IPS DF 6.9 (cell line): ENCODE measurements at regions not wholly inside any gene's neighbourhood (a gene's known extent, or its start where the extent isn't known, plus 50 kb on each side); places are given as distances from the start of the nearest gene placed in this dataset.

ENCODE experiments used
- DNase-seq: peaks from one replicate; pipeline ENCODE4 v3.0.0-alpha.2; 2013; ENCODE audit warnings: low read depth, low spot score
- H3K27ac ChIP-seq: one replicate; pipeline ENCODE4 v1.5.1; 2013; ENCODE audit warnings: low read length, control low read depth
- H3K27me3 ChIP-seq: 2 replicates; pipeline ENCODE4 v1.6.1; 2013; ENCODE audit warnings: mild to moderate bottlenecking, low read length; ENCODE audit not compliant: control insufficient read depth, insufficient read depth
- H3K36me3 ChIP-seq: 2 replicates; pipeline ENCODE4 v1.6.1; 2013; ENCODE audit warnings: low read length; ENCODE audit not compliant: control insufficient read depth, insufficient read depth
- H3K4me1 ChIP-seq: 2 replicates; pipeline ENCODE4 v1.6.1; 2013; ENCODE audit warnings: low read length; ENCODE audit not compliant: control insufficient read depth, insufficient read depth
- H3K4me3 ChIP-seq: 2 replicates; pipeline ENCODE4 v1.5.1; 2013; ENCODE audit warnings: mild to moderate bottlenecking, low read length
- H3K9me3 ChIP-seq: 2 replicates; pipeline ENCODE4 v1.6.1; 2013; ENCODE audit warnings: low read length, inconsistent platforms; ENCODE audit not compliant: control insufficient read depth, insufficient read depth
- WGBS: extraction: QIAGEN DNeasy Blood & Tissue Kit; methylation state at CpG from one replicate; pipeline ENCODE4 v1.1.7; 2013; ENCODE audit warnings: mixed read lengths, missing lambda C conversion rate; ENCODE audit not compliant: insufficient read length, insufficient coverage; 5-methylcytosine and 5-hydroxymethylcytosine counted together

- Histone ChIP-seq H3K36me3 (no peaks in the 10 kb centered on the region), H3K4me1 (peaks cover 1% of the 10 kb centered on the region; the same call in 1 of the 2 replicates), H3K9me3 (no peaks in the 10 kb centered on the region; the same call in 1 of the 2 replicates), H3K27me3 (no peaks in the 10 kb centered on the region), H3K4me3 (no peak overlapping the region), H3K27ac (no peak overlapping the region)
- DNase-seq: no peak
- no CpG with 5 or more reads among the region's 2 CpGs for WGBS
These were observed 88.6 kb upstream of the LMO4 start for GRCh38 chr1:87239997-87240605.

DNA sequence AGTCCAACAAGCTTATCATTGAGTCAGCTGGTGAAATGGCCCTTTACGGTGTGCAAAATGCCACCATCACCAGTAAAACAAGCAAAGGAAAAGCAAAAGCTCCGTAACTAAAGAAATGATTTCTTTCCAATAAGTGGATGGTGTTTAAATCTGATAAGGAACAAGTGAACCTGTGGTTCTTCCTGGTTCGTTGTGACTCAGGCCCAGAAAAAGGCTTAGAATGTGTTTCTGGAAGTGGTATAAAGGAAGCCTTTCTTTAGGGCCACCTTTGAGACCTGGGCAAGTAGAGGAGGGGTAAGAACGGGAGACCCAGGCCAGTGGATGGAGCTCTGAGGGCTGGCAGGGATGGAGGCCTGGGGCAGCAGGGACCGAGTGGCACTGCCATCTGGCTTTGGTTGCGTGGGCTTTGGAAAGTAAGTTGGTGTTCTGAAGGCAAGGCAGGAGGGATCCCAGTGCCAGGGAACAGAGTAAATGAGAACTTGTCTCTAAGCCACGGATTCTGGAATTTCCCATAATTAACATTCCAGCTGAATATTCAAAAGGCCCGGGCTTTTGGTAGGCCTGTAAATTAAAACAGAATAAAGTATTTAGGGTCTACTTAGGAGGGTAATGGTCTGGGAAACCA is 87.9 kb upstream of the LMO4 start:
- Histone ChIP-seq H3K27me3 (no peaks in the 10 kb centered on the region), H3K4me1 (peaks cover 1% of the 10 kb centered on the region; the same call in 1 of the 2 replicates), H3K36me3 (no peaks in the 10 kb centered on the region), H3K9me3 (no peaks in the 10 kb centered on the region; the same call in 1 of the 2 replicates), H3K4me3 (no peak overlapping the region), H3K27ac (no peak overlapping the region)
- no CpG with 5 or more reads among the region's 8 CpGs for WGBS
- DNase-seq: no peak

- no peaks in the 10 kb centered on the region for H3K27me3 ChIP-seq
- no peak overlapping the region for H3K27ac ChIP-seq
- peaks cover 1% of the 10 kb centered on the region; the same call in 1 of the 2 replicates for H3K4me1 ChIP-seq
- no CpG with 5 or more reads among the region's 6 CpGs for whole genome bisulfite sequencing
- H3K4me3 ChIP-seq: no peak overlapping the region
- H3K36me3 ChIP-seq: no peaks in the 10 kb centered on the region
- no peak for DNase-seq
- no peaks in the 10 kb centered on the region; the same call in 1 of the 2 replicates for H3K9me3 ChIP-seq
These were observed 86.1 kb upstream of the LMO4 start for GRCh38 chr1:87242445-87243185.

GRCh38 chr1:87243573-87243972 is 85.1 kb upstream of the LMO4 start:
- no CpG with 5 or more reads among the region's 1 CpG for WGBS

DNA sequence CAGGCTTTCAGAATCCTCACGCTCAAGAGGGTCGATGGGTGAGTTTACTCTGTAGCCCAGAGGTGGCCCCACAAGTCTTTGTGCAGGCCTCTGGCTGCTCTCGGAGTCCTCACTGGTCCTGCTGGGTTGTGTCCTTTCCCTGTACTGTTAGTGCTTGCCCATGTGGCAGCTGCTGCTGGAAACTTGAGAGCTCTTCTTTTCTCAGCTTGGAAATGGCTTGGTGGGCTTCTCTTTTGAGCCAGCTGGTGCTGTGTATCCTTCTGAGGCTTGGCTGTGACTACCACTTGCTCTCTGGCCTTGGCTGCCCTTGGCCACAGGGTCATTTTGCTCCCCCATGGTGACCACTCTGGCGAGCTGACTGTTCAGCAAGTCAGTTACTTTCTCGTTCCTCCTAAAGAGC is 82.2 kb upstream of the LMO4 start:
- no peaks in the 10 kb centered on the region for H3K27me3 ChIP-seq
- H3K9me3 ChIP-seq: no peaks in the 10 kb centered on the region; the same call in 1 of the 2 replicates
- no peaks in the 10 kb centered on the region for H3K4me1 ChIP-seq
- H3K36me3 ChIP-seq: no peaks in the 10 kb centered on the region
- no peak overlapping the region for H3K27ac ChIP-seq
- no peak overlapping the region for H3K4me3 ChIP-seq
- no CpG with 5 or more reads among the region's 5 CpGs for WGBS
- DNase-seq: no peak

More at GRCh38 chr1:87243573-87243972, 85.1 kb upstream of the LMO4 start:
- no peaks in the 10 kb centered on the region for H3K36me3 ChIP-seq
- H3K27ac ChIP-seq: no peak overlapping the region
- peaks cover 1% of the 10 kb centered on the region; the same call in 1 of the 2 replicates for H3K4me1 ChIP-seq
- no peak for DNase-seq
- no peaks in the 10 kb centered on the region; the same call in 1 of the 2 replicates for H3K9me3 ChIP-seq
- no peak overlapping the region for H3K4me3 ChIP-seq
- no peaks in the 10 kb centered on the region for H3K27me3 ChIP-seq

- Histone ChIP-seq H3K27ac (no peak overlapping the region), H3K36me3 (no peaks in the 10 kb centered on the region), H3K27me3 (no peaks in the 10 kb centered on the region), H3K4me3 (no peak overlapping the region), H3K9me3 (no peaks in the 10 kb centered on the region), H3K4me1 (no peaks in the 10 kb centered on the region)
- WGBS: no CpG with 5 or more reads among the region's 2 CpGs
- DNase-seq: no peak
These were observed 78.9 kb upstream of the LMO4 start for GRCh38 chr1:87249803-87250202.

DNA sequence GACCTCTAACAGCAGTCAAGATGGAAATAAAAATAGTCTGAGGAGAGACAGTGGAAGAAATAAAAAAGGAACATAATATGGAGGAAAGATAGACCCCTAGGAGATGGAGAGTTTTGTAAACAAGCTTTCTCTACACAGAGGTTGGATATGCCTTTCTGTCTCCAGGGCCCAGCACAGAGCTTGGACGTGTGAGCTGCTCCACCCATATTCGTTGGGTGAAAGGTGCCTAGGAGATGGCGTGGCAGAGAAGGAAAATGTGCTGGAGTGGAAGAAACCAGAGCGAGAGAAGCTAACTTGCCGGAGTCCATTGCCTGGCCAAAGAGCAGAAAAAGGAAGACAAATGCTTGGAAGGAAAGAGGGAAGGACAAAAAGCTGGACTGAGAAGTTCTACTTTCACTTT is 78.3 kb upstream of the LMO4 start:
- Histone ChIP-seq H3K36me3 (no peaks in the 10 kb centered on the region), H3K4me3 (no peak overlapping the region), H3K4me1 (no peaks in the 10 kb centered on the region), H3K27me3 (no peaks in the 10 kb centered on the region), H3K27ac (no peak overlapping the region), H3K9me3 (no peaks in the 10 kb centered on the region)
- no CpG with 5 or more reads among the region's 5 CpGs for WGBS
- no peak for DNase-seq

DNA sequence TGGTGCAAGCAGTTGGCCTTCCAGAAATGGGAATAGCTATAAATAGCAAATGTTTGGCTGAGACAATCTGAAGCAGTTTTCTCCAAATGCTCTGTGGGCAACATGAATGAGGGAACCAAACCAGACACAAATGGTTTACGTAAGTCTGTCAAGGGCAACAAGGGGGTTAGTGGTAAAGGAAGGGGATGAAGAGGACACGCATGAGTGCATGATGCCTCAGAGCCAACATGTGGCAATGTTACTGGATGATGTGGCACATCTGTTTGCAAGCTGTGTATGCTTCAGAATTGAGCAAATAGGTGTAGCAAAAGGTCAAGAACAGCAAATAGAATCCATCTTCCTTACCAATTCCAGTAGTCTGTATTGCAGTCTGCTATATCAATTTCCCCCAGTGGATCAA is 76.3 kb upstream of the LMO4 start:
- Histone ChIP-seq H3K27me3 (no peaks in the 10 kb centered on the region), H3K27ac (no peak overlapping the region), H3K36me3 (no peaks in the 10 kb centered on the region), H3K4me1 (no peaks in the 10 kb centered on the region), H3K9me3 (no peaks in the 10 kb centered on the region), H3K4me3 (no peak overlapping the region)
- no peak for DNase-seq
- no CpG with 5 or more reads among the region's 2 CpGs for WGBS

- Histone ChIP-seq H3K27me3 (no peaks in the 10 kb centered on the region), H3K4me1 (no peaks in the 10 kb centered on the region)
- no CpG with 5 or more reads among the region's 3 CpGs for WGBS
These were observed 66.0 kb upstream of the LMO4 start for GRCh38 chr1:87262688-87263087.

DNA sequence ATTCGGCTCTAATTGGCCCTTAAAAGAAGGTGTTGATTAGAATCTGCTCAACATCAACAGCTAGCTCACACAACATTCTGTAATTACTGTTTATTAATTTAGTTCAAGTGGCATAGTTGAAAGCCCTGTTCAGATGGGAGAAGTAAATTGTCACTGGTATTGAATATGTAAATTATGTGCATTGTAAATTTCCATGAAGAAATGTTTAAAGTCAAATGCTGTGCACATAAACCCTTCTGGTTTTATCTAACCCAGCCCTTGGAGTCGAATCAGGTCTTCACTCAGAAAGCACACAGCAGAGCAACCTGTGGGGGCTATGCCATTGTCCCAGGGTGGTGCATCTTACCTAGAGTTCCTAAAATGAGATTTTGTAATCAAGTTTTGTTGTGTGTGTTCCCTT is 65.4 kb upstream of the LMO4 start:
- Histone ChIP-seq H3K27me3 (no peaks in the 10 kb centered on the region), H3K9me3 (no peaks in the 10 kb centered on the region), H3K4me3 (no peak overlapping the region), H3K27ac (no peak overlapping the region), H3K4me1 (no peaks in the 10 kb centered on the region), H3K36me3 (no peaks in the 10 kb centered on the region)
- no CpG with 5 or more reads among the region's 2 CpGs for WGBS
- DNase-seq: no peak

More at GRCh38 chr1:87262688-87263087, 66.0 kb upstream of the LMO4 start:
- H3K9me3 ChIP-seq: no peaks in the 10 kb centered on the region
- no peak for DNase-seq
- no peaks in the 10 kb centered on the region for H3K36me3 ChIP-seq
- H3K27ac ChIP-seq: no peak overlapping the region
- H3K4me3 ChIP-seq: no peak overlapping the region
